ENCODE measurements at regions not wholly inside any gene's neighbourhood (a gene's known extent, or its start where the extent isn't known, plus 50 kb on each side); places are given as distances from the start of the nearest gene placed in this dataset.

DNA sequence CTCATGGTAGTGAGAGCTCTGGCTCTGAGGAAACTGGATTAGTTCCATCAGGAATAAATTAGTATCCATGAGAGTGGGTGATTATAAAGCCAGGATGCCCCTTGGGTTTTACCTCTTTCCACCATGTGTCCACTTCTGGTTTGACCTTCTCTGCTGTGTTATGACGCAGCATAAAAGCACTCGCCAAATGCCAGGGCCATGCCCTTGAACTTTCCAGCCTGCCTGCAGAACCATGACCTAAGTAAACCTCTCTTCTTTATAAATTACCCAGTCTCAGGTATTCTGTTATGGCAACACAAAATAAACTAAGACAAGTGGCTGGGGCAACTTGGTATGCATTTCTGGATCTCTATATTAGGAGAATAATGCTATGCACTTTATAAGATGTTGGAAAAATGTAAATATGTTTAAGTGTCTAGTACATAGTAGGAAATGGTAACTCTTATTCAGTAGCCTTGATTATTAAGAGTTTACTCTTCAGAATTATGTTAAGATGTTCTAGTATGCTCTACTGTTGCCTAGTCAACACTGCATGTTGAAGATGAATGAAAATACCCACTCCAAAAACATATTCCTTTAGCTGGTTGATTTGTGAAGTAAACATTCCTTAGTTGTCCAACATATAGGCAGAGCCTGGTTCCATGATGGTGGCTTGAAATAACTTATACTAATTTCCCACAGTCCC lies 455.6 kb upstream of the TMPO start:
- no peak overlapping the region for H3K4me2 ChIP-seq (ENCODE audit: low read depth, low read length, poor library complexity, severe bottlenecking)
- H3K4me3 ChIP-seq (ENCODE audit: insufficient read depth, low read length, poor library complexity, severe bottlenecking) = no peak overlapping the region

GRCh38 chr12:98060411-98060810 lies 455.0 kb upstream of the TMPO start:
- no peaks in the 10 kb centered on the region for H3K36me3 ChIP-seq (ENCODE audit: low read length)
- H3F3A ChIP-seq (ENCODE audit: insufficient read depth) = no peaks in the 10 kb centered on the region
- no peaks in the 10 kb centered on the region for H3K9me2 ChIP-seq (replicated peaks; ENCODE audit: insufficient read depth, low read length)
- H3K4me2 ChIP-seq (ENCODE audit: low read depth, low read length, poor library complexity, severe bottlenecking) = no peak overlapping the region
- H3K79me2 ChIP-seq (ENCODE audit: insufficient read depth, low read length) = no peaks in the 10 kb centered on the region
- H3K9me3 ChIP-seq (ENCODE audit: insufficient read depth, low read length) = no peaks in the 10 kb centered on the region
- H3K27me3 ChIP-seq (ENCODE audit: low read length) = no peaks in the 10 kb centered on the region
- no peak overlapping the region for H2AFZ ChIP-seq (ENCODE audit: low read depth, low read length, severe bottlenecking)
- no peak overlapping the region for H3K27ac ChIP-seq (ENCODE audit: low read depth, low read length)
- TF ChIP-seq EZH2phosphoT487 (conservative IDR thresholded peaks at IDR 0.05; ENCODE audit: low read length) (no peak), CTCF (IDR thresholded peaks at IDR 0.05; ENCODE audit: insufficient read depth, low read length, poor library complexity, severe bottlenecking) (no peak)
- no peak overlapping the region for H3K9ac ChIP-seq (ENCODE audit: low read length)
- H3K4me3 ChIP-seq (ENCODE audit: insufficient read depth, low read length, poor library complexity, severe bottlenecking) = no peak overlapping the region
- no peaks in the 10 kb centered on the region for H4K20me1 ChIP-seq (ENCODE audit: low read depth, low read length)

More for the DNA sequence above, 455.6 kb upstream of the TMPO start:
- Histone ChIP-seq H4K20me1 (ENCODE audit: low read depth, low read length) (no peaks in the 10 kb centered on the region), H3K9me2 (replicated peaks; ENCODE audit: insufficient read depth, low read length) (no peaks in the 10 kb centered on the region), H2AFZ (ENCODE audit: low read depth, low read length, severe bottlenecking) (no peak overlapping the region), H3K9ac (ENCODE audit: low read length) (no peak overlapping the region), H3K9me3 (ENCODE audit: insufficient read depth, low read length) (no peaks in the 10 kb centered on the region), H3F3A (ENCODE audit: insufficient read depth) (no peaks in the 10 kb centered on the region), H3K79me2 (ENCODE audit: insufficient read depth, low read length) (no peaks in the 10 kb centered on the region), H3K27ac (ENCODE audit: low read depth, low read length) (no peak overlapping the region), H3K36me3 (ENCODE audit: low read length) (no peaks in the 10 kb centered on the region), H3K27me3 (ENCODE audit: low read length) (no peaks in the 10 kb centered on the region)
- TF ChIP-seq CTCF (IDR thresholded peaks at IDR 0.05; ENCODE audit: insufficient read depth, low read length, poor library complexity, severe bottlenecking) (no peak), EZH2phosphoT487 (conservative IDR thresholded peaks at IDR 0.05; ENCODE audit: low read length) (no peak)

DNA sequence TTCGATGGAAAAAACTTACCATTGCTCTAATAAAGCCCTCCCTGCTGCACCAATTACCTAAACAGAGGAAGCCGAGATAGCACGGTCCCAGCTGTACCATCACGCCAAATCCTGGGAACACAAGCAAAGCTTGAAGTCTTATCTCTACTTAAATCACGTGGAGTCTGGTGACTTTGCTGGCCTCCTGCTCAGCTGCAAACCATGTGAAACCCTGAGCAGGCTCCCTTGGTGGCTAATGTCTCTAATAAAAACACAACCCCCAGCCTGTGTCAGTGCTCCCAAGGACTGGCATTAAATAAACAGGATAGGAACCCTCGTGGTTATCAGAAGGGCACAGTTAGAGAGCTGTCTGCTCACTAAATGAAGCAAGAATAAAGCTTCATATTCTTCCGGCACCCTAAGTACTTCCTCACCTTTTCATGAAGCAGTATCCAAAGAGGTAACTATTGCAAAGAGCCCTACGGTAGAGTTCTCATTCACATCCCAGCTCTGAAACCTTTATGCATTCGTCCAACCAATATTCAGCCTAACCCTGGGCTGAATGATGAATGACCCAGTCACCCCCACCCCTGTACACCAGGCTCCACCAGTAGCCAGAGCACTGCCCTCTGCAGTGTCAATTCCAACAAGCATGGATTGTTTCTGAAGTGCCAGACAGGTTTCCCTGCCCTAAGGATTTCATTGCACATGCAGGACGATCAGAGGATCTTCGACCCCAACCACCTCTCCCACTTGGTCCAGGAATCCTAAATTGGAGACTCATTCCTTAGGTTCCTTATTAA lies 452.7 kb upstream of the TMPO start:
- no peak overlapping the region for H3K27ac ChIP-seq (ENCODE audit: low read depth, low read length)
- H3K9me2 ChIP-seq (replicated peaks; ENCODE audit: insufficient read depth, low read length) = no peaks in the 10 kb centered on the region
- H3K4me2 ChIP-seq (ENCODE audit: low read depth, low read length, poor library complexity, severe bottlenecking) = no peak overlapping the region
- H3K9me3 ChIP-seq (ENCODE audit: insufficient read depth, low read length) = no peaks in the 10 kb centered on the region
- TF ChIP-seq EZH2phosphoT487 (conservative IDR thresholded peaks at IDR 0.05; ENCODE audit: low read length) (no peak), CTCF (IDR thresholded peaks at IDR 0.05; ENCODE audit: insufficient read depth, low read length, poor library complexity, severe bottlenecking) (no peak)
- H3F3A ChIP-seq (ENCODE audit: insufficient read depth) = no peaks in the 10 kb centered on the region
- no peaks in the 10 kb centered on the region for H3K36me3 ChIP-seq (ENCODE audit: low read length)
- H3K79me2 ChIP-seq (ENCODE audit: insufficient read depth, low read length) = no peaks in the 10 kb centered on the region
- no peaks in the 10 kb centered on the region for H4K20me1 ChIP-seq (ENCODE audit: low read depth, low read length)
- H3K9ac ChIP-seq (ENCODE audit: low read length) = no peak overlapping the region
- H2AFZ ChIP-seq (ENCODE audit: low read depth, low read length, severe bottlenecking) = no peak overlapping the region
- H3K27me3 ChIP-seq (ENCODE audit: low read length) = no peaks in the 10 kb centered on the region
- no peak overlapping the region for H3K4me3 ChIP-seq (ENCODE audit: insufficient read depth, low read length, poor library complexity, severe bottlenecking)
